Lower leg skin (tissue), 3 donors: ENCODE measurements at regions not wholly inside any gene's neighbourhood (a gene's known extent, or its start where the extent isn't known, plus 50 kb on each side); places are given as distances from the start of the nearest gene placed in this dataset.

ENCODE experiments used
- POLR2A ChIP-seq, 2 donors: fragments of 450-650 bp; IDR thresholded peaks; one replicate each; pipeline ENCODE4 v1.6.1; 2016 to 2017; ENCODE audit warnings: antibody characterized with exemption in 2 of 2, mild to moderate bottlenecking in 1 of 2, moderate library complexity in 1 of 2
- TF ChIP-seq, protein P1 (sequence below), 3 donors: fragments of 450-650 bp; IDR thresholded peaks; one replicate each; pipeline ENCODE4 v1.5.1; 2016; ENCODE audit warnings: antibody characterized with exemption in 3 of 3, mild to moderate bottlenecking in 3 of 3, moderate library complexity in 2 of 3

GRCh38 chr21:41633627-41634026, 125.7 kb upstream of the TMPRSS2 start:
- TF ChIP-seq, protein P1, sequence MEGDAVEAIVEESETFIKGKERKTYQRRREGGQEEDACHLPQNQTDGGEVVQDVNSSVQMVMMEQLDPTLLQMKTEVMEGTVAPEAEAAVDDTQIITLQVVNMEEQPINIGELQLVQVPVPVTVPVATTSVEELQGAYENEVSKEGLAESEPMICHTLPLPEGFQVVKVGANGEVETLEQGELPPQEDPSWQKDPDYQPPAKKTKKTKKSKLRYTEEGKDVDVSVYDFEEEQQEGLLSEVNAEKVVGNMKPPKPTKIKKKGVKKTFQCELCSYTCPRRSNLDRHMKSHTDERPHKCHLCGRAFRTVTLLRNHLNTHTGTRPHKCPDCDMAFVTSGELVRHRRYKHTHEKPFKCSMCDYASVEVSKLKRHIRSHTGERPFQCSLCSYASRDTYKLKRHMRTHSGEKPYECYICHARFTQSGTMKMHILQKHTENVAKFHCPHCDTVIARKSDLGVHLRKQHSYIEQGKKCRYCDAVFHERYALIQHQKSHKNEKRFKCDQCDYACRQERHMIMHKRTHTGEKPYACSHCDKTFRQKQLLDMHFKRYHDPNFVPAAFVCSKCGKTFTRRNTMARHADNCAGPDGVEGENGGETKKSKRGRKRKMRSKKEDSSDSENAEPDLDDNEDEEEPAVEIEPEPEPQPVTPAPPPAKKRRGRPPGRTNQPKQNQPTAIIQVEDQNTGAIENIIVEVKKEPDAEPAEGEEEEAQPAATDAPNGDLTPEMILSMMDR (IDR thresholded peaks at IDR 0.05): no peak
- no peak for TF ChIP-seq POLR2A (IDR thresholded peaks at IDR 0.05)
